Panc1 (cell line): ENCODE measurements at regions not wholly inside any gene's neighbourhood (a gene's known extent, or its start where the extent isn't known, plus 50 kb on each side); places are given as distances from the start of the nearest gene placed in this dataset.

Experiments
- CTCF ChIP-seq: fragments of 450-650 bp; IDR thresholded peaks from 2 replicates; pipeline ENCODE4 v1.5.1; 2017; ENCODE audit warnings: mild to moderate bottlenecking
- REST ChIP-seq, 2 experiments: IDR thresholded peaks; 2 replicates each; pipeline ENCODE4 v1.6.1; 2011 to 2012; ENCODE audit warnings: low read depth in 2 of 2, control low read depth in 1 of 2, low read length in 1 of 2, mild to moderate bottlenecking in 1 of 2, moderate library complexity in 1 of 2; ENCODE audit not compliant: insufficient read depth in 1 of 2

- no peak for TF ChIP-seq CTCF
- TF ChIP-seq REST (IDR thresholded peaks at IDR 0.05; ENCODE audit: insufficient read depth in 1 of 2, low read depth in 2 of 2, low read length in 1 of 2), result no peak
Observed at GRCh38 chr2:19041434-19042041, 316.9 kb downstream of the OSR1 start.
